ENCODE measurements at regions not wholly inside any gene's neighbourhood (a gene's known extent, or its start where the extent isn't known, plus 50 kb on each side); places are given as distances from the start of the nearest gene placed in this dataset.

- Histone ChIP-seq H3K36me3 (ENCODE audit: control insufficient read depth in 2 of 3, insufficient read depth in 3 of 3, low read length in 3 of 3) (no peaks in the 10 kb centered on the region), H3K4me3 (ENCODE audit: low read length in 3 of 3) (no peak overlapping the region), H3K27ac (ENCODE audit: low read depth in 2 of 2, low read length in 2 of 2) (no peak overlapping the region), H3K27me3 (ENCODE audit: control insufficient read depth, insufficient read depth, low read length) (no peaks in the 10 kb centered on the region), H3K9ac (ENCODE audit: low read length in 3 of 3) (no peak overlapping the region), H3K9me3 (ENCODE audit: control insufficient read depth in 2 of 3, insufficient read depth in 1 of 3, low read length in 3 of 3) (no peaks in the 10 kb centered on the region), H3K4me1 (ENCODE audit: control insufficient read depth in 2 of 3, insufficient read depth in 2 of 3, low read depth in 1 of 3, low read length in 3 of 3) (no peaks in the 10 kb centered on the region)
- TF ChIP-seq CTCF (IDR thresholded peaks at IDR 0.05; ENCODE audit: borderline replicate concordance, extremely low read depth, insufficient read depth): no peak
- DNase-seq: no peak
- no peak for FAIRE-seq
- intact Hi-C loops (cut with DNase I): no loop called here
Observed at GRCh38 chr5:103886826-103887225, 324.2 kb upstream of the NUDT12 start.

- Histone ChIP-seq H3K27me3 (ENCODE audit: control insufficient read depth, insufficient read depth, low read length) (no peaks in the 10 kb centered on the region), H3K36me3 (ENCODE audit: control insufficient read depth in 2 of 3, insufficient read depth in 3 of 3, low read length in 3 of 3) (no peaks in the 10 kb centered on the region), H3K4me3 (ENCODE audit: low read length in 3 of 3) (no peak overlapping the region), H3K9me3 (ENCODE audit: control insufficient read depth in 2 of 3, insufficient read depth in 1 of 3, low read length in 3 of 3) (no peaks in the 10 kb centered on the region), H3K9ac (ENCODE audit: low read length in 3 of 3) (no peak overlapping the region), H3K27ac (ENCODE audit: low read depth in 2 of 2, low read length in 2 of 2) (no peak overlapping the region), H3K4me1 (ENCODE audit: control insufficient read depth in 2 of 3, insufficient read depth in 2 of 3, low read depth in 1 of 3, low read length in 3 of 3) (no peaks in the 10 kb centered on the region)
- intact Hi-C loops (cut with DNase I): no loop called here
- DNase-seq (no peak), FAIRE-seq (no peak)
- TF ChIP-seq CTCF (IDR thresholded peaks at IDR 0.05; ENCODE audit: borderline replicate concordance, extremely low read depth, insufficient read depth): no peak
Observed at GRCh38 chr5:103883143-103883542, 320.6 kb upstream of the NUDT12 start.

- H3K9me3 ChIP-seq (ENCODE audit: control insufficient read depth in 2 of 3, insufficient read depth in 1 of 3, low read length in 3 of 3): no peaks in the 10 kb centered on the region
- FAIRE-seq: no peak
- no peak for TF ChIP-seq CTCF (IDR thresholded peaks at IDR 0.05; ENCODE audit: borderline replicate concordance, extremely low read depth, insufficient read depth)
- H3K4me3 ChIP-seq (ENCODE audit: low read length in 3 of 3): no peak overlapping the region
- no peak overlapping the region for H3K9ac ChIP-seq (ENCODE audit: low read length in 3 of 3)
- no peak overlapping the region for H3K27ac ChIP-seq (ENCODE audit: low read depth in 2 of 2, low read length in 2 of 2)
- H3K36me3 ChIP-seq (ENCODE audit: control insufficient read depth in 2 of 3, insufficient read depth in 3 of 3, low read length in 3 of 3): no peaks in the 10 kb centered on the region
- H3K27me3 ChIP-seq (ENCODE audit: control insufficient read depth, insufficient read depth, low read length): no peaks in the 10 kb centered on the region
- no peaks in the 10 kb centered on the region for H3K4me1 ChIP-seq (ENCODE audit: control insufficient read depth in 2 of 3, insufficient read depth in 2 of 3, low read depth in 1 of 3, low read length in 3 of 3)
- DNase-seq: no peak
- intact Hi-C loops (cut with DNase I): no loop called here
Observed at GRCh38 chr5:103881560-103881959, 319.0 kb upstream of the NUDT12 start.

GRCh38 chr5:103867857-103868598 is 305.4 kb upstream of the NUDT12 start:
- no peak for TF ChIP-seq CTCF (IDR thresholded peaks at IDR 0.05; ENCODE audit: borderline replicate concordance, extremely low read depth, insufficient read depth)
- DNase-seq (peak in 1 of 5 donors; percentile 12), FAIRE-seq (no peak)
- Histone ChIP-seq H3K9ac (ENCODE audit: low read length in 3 of 3) (no peak overlapping the region), H3K4me1 (ENCODE audit: control insufficient read depth in 2 of 3, insufficient read depth in 2 of 3, low read depth in 1 of 3, low read length in 3 of 3) (no peaks in the 10 kb centered on the region), H3K27ac (ENCODE audit: low read depth in 2 of 2, low read length in 2 of 2) (no peak overlapping the region), H3K36me3 (ENCODE audit: control insufficient read depth in 2 of 3, insufficient read depth in 3 of 3, low read length in 3 of 3) (no peaks in the 10 kb centered on the region), H3K4me3 (ENCODE audit: low read length in 3 of 3) (no peak overlapping the region), H3K27me3 (ENCODE audit: control insufficient read depth, insufficient read depth, low read length) (no peaks in the 10 kb centered on the region), H3K9me3 (ENCODE audit: control insufficient read depth in 2 of 3, insufficient read depth in 1 of 3, low read length in 3 of 3) (no peaks in the 10 kb centered on the region)
- intact Hi-C loops (cut with DNase I): no loop called here
